ENCODE measurements at regions not wholly inside any gene's neighbourhood (a gene's known extent, or its start where the extent isn't known, plus 50 kb on each side); places are given as distances from the start of the nearest gene placed in this dataset.
A peak's percentile ranks its signal among the peaks of the same experiment; 100 is the strongest.

DNA sequence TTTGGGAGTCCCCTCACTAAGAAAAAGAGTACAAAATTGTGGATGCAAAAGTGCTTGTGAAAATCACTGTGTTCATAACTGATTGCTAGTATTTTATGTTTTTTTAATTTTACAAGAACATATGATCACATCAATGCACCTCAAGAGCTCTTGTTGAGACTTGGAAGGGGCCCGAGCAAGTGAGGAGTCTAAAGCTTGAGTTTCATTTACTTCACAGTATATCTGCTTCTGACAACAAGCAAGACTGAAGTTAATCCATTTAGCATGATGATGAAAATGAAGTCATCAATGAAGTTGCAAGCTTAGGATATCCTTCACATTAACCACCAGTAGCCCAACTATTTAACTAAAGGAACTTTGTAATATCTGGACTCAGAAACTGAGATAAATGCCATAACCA lies 182.5 kb upstream of the DIO2 start:
- no peak overlapping the region for H3K14ac ChIP-seq (ENCODE audit: low read length)
- H2AK5ac ChIP-seq (ENCODE audit: low read depth, low read length), result no peak overlapping the region

DNA sequence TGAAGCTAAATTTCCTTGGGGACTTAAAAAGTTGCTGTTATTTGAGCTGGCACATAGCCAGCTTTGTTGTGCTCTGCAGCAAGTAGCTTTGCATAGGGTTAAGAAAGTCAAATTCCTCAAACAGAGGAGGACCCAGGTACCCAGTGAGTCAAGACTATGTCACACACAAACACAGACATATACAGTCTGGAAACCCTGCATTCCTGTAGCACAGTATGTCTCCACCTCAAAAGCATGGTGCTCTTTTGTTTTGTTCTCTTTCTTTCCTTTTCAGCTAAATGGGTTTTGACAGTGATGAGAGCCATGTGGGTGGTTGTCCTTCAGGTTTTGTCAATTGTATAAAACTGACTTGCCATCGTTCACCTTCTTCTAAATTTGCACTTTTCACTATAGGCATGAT lies 179.6 kb upstream of the DIO2 start:
- Histone ChIP-seq H2BK5ac (ENCODE audit: low read length) (no peak overlapping the region), H3K36me3 (replicated peaks in 1 of 2; ENCODE audit: control insufficient read depth in 2 of 2, insufficient read depth in 2 of 2, low read length in 2 of 2) (no peaks in the 10 kb centered on the region), H3K4me1 (ENCODE audit: control insufficient read depth in 2 of 2, insufficient read depth in 1 of 2, low read depth in 1 of 2, low read length in 2 of 2) (peaks cover 5% of the 10 kb centered on the region in 2 donors), H4K91ac (ENCODE audit: low read depth, low read length, poor library complexity) (no peak overlapping the region), H2AK5ac (ENCODE audit: low read depth, low read length) (no peak overlapping the region), H2AFZ (ENCODE audit: low read length) (no peak overlapping the region), H3K9ac (ENCODE audit: low read depth, low read length, poor library complexity) (no peak overlapping the region), H3K4me2 (ENCODE audit: insufficient read depth, low read length, poor library complexity, severe bottlenecking) (no peak overlapping the region), H4K8ac (ENCODE audit: low read depth, low read length) (no peak overlapping the region), H2BK12ac (ENCODE audit: low read length) (no peak overlapping the region), H3K14ac (ENCODE audit: low read length) (no peak overlapping the region), H3K79me1 (ENCODE audit: low read depth, low read length) (no peaks in the 10 kb centered on the region), H3K27me3 (ENCODE audit: control insufficient read depth in 3 of 3, insufficient read depth in 3 of 3, low read depth in 1 of 3, low read length in 3 of 3) (no peaks in the 10 kb centered on the region), H3K4ac (ENCODE audit: low read length) (no peak overlapping the region), H3K23ac (ENCODE audit: low read depth, low read length, poor library complexity) (no peak overlapping the region), H3K4me3 (ENCODE audit: low read length in 2 of 2) (no peak overlapping the region), H2BK15ac (ENCODE audit: low read length) (no peak overlapping the region), H3K9me3 (replicated peaks in 1 of 2; ENCODE audit: control insufficient read depth in 2 of 2, insufficient read depth in 1 of 2, low read depth in 1 of 2, low read length in 2 of 2) (no peaks in the 10 kb centered on the region), H3K18ac (ENCODE audit: low read length) (no peak overlapping the region), H3K27ac (replicated peaks; ENCODE audit: low read length) (no peak overlapping the region), H2BK120ac (ENCODE audit: low read depth, low read length) (no peak overlapping the region)
- WGBS, 2 donors (ENCODE audit: extremely low coverage in 2 of 2, insufficient read length in 2 of 2, insufficient replicate concordance in 1 of 2), result no CpG with 5 or more reads among the region's 1 CpG
- peak; percentile 11 for DNase-seq (ENCODE audit: low spot score)

More for the DNA sequence above, 182.5 kb upstream of the DIO2 start:
- Histone ChIP-seq H2BK15ac (ENCODE audit: low read length) (no peak overlapping the region), H3K4me3 (ENCODE audit: low read length in 2 of 2) (no peak overlapping the region), H2BK5ac (ENCODE audit: low read length) (no peak overlapping the region), H3K9me3 (replicated peaks in 1 of 2; ENCODE audit: control insufficient read depth in 2 of 2, insufficient read depth in 1 of 2, low read depth in 1 of 2, low read length in 2 of 2) (no peaks in the 10 kb centered on the region), H3K27ac (replicated peaks; ENCODE audit: low read length) (no peak overlapping the region), H3K79me1 (ENCODE audit: low read depth, low read length) (no peaks in the 10 kb centered on the region), H3K23ac (ENCODE audit: low read depth, low read length, poor library complexity) (no peak overlapping the region), H3K4me1 (ENCODE audit: control insufficient read depth in 2 of 2, insufficient read depth in 1 of 2, low read depth in 1 of 2, low read length in 2 of 2) (peaks cover 5% of the 10 kb centered on the region in 2 donors), H3K4ac (ENCODE audit: low read length) (no peak overlapping the region), H4K8ac (ENCODE audit: low read depth, low read length) (no peak overlapping the region), H4K91ac (ENCODE audit: low read depth, low read length, poor library complexity) (no peak overlapping the region), H3K18ac (ENCODE audit: low read length) (no peak overlapping the region), H3K9ac (ENCODE audit: low read depth, low read length, poor library complexity) (no peak overlapping the region), H2BK120ac (ENCODE audit: low read depth, low read length) (no peak overlapping the region), H3K27me3 (ENCODE audit: control insufficient read depth in 3 of 3, insufficient read depth in 3 of 3, low read depth in 1 of 3, low read length in 3 of 3) (no peaks in the 10 kb centered on the region), H3K36me3 (replicated peaks in 1 of 2; ENCODE audit: control insufficient read depth in 2 of 2, insufficient read depth in 2 of 2, low read length in 2 of 2) (no peaks in the 10 kb centered on the region), H2BK12ac (ENCODE audit: low read length) (no peak overlapping the region), H3K4me2 (ENCODE audit: insufficient read depth, low read length, poor library complexity, severe bottlenecking) (no peak overlapping the region), H2AFZ (ENCODE audit: low read length) (no peak overlapping the region)
- WGBS, 2 donors (ENCODE audit: extremely low coverage in 2 of 2, insufficient read length in 2 of 2, insufficient replicate concordance in 1 of 2), result no CpG with 5 or more reads among the region's 1 CpG
- DNase-seq (ENCODE audit: low spot score), result no peak

DNA sequence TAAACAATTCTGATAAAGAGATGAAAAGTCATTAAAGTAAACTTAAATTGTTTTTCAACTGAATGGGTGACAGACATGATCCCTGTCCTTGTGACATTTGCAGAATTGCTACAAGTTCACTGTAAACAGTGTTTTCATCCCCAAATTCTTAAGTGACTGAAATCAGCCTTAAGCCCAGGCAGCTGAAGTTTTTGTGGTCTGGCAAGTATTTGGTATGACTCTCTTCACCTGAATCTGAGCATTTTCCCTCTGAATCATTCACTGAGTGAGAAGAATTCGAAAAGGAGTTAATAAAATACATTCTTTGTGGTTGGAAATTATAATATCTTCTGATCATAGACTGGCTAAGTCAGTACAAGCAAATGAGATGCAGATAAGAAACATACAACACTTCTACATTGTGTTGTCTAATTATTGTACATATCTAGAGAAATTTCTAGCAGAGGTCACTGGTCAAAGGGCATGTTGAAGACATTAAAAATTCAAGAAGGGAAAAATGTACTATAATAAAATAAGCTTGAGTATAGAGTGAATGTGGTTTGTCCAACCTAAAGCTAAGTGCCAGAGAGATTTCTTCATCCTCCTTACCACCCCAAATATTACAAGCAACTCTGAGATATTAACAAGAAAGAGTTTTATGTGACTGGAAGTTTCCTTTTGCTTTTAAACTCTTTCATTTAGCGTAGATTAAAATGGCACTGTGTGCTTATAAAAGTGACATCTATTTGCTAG lies 177.8 kb upstream of the DIO2 start:
- no peak overlapping the region for H2AFZ ChIP-seq (ENCODE audit: low read length)
- H3K27me3 ChIP-seq (ENCODE audit: control insufficient read depth in 3 of 3, insufficient read depth in 3 of 3, low read depth in 1 of 3, low read length in 3 of 3), result no peaks in the 10 kb centered on the region
- H2AK5ac ChIP-seq (ENCODE audit: low read depth, low read length), result no peak overlapping the region
- no peak overlapping the region for H3K23ac ChIP-seq (ENCODE audit: low read depth, low read length, poor library complexity)
- H2BK120ac ChIP-seq (ENCODE audit: low read depth, low read length), result no peak overlapping the region
- H2BK15ac ChIP-seq (ENCODE audit: low read length), result no peak overlapping the region
- no peak overlapping the region for H3K14ac ChIP-seq (ENCODE audit: low read length)
- WGBS, 2 donors (ENCODE audit: extremely low coverage in 2 of 2, insufficient read length in 2 of 2, insufficient replicate concordance in 1 of 2), result no CpG with 5 or more reads among the region's 2 CpGs
- peaks cover 5% of the 10 kb centered on the region in 2 donors for H3K4me1 ChIP-seq (ENCODE audit: control insufficient read depth in 2 of 2, insufficient read depth in 1 of 2, low read depth in 1 of 2, low read length in 2 of 2)
- no peak overlapping the region for H3K4me3 ChIP-seq (ENCODE audit: low read length in 2 of 2)
- H3K27ac ChIP-seq (replicated peaks; ENCODE audit: low read length), result no peak overlapping the region
- no peak overlapping the region for H4K8ac ChIP-seq (ENCODE audit: low read depth, low read length)
- no peak overlapping the region for H3K4me2 ChIP-seq (ENCODE audit: insufficient read depth, low read length, poor library complexity, severe bottlenecking)
- no peak overlapping the region for H2BK12ac ChIP-seq (ENCODE audit: low read length)
- H3K79me1 ChIP-seq (ENCODE audit: low read depth, low read length), result no peaks in the 10 kb centered on the region
- H3K9ac ChIP-seq (ENCODE audit: low read depth, low read length, poor library complexity), result no peak overlapping the region
- H3K36me3 ChIP-seq (replicated peaks in 1 of 2; ENCODE audit: control insufficient read depth in 2 of 2, insufficient read depth in 2 of 2, low read length in 2 of 2), result no peaks in the 10 kb centered on the region
- H3K9me3 ChIP-seq (replicated peaks in 1 of 2; ENCODE audit: control insufficient read depth in 2 of 2, insufficient read depth in 1 of 2, low read depth in 1 of 2, low read length in 2 of 2), result no peaks in the 10 kb centered on the region
- H2BK5ac ChIP-seq (ENCODE audit: low read length), result no peak overlapping the region
- no peak overlapping the region for H3K18ac ChIP-seq (ENCODE audit: low read length)
- H4K91ac ChIP-seq (ENCODE audit: low read depth, low read length, poor library complexity), result no peak overlapping the region
- H3K4ac ChIP-seq (ENCODE audit: low read length), result no peak overlapping the region
- no peak for DNase-seq (ENCODE audit: low spot score)

DNA sequence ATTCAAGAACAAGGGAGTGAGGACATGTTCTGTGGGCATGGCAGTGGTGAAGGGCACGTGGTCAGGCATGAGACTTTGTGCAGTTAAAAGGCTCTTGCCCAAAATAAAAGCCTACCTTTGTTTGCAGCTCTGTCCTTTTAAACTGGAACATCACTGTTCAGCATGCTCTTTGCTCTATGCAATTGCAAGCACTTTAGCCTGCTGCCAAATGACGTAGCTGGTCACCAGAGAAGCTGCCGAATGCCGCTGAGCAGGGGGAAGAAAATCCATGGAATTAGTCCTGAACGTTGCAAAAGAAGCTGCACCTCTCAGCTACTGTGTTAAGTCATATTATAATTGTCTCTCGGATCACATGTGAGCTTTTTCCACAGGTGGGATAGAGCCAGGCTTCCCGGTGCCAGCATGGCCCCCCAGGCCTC lies 176.3 kb upstream of the DIO2 start:
- no peak overlapping the region for H4K91ac ChIP-seq (ENCODE audit: low read depth, low read length, poor library complexity)
- H3K4me1 ChIP-seq (ENCODE audit: control insufficient read depth in 2 of 2, insufficient read depth in 1 of 2, low read depth in 1 of 2, low read length in 2 of 2), result peaks cover 5% of the 10 kb centered on the region in 2 donors
- no peak overlapping the region for H2AK5ac ChIP-seq (ENCODE audit: low read depth, low read length)
- H3K27ac ChIP-seq (replicated peaks; ENCODE audit: low read length), result no peak overlapping the region
- H3K79me1 ChIP-seq (ENCODE audit: low read depth, low read length), result no peaks in the 10 kb centered on the region
- no CpG with 5 or more reads among the region's 7 CpGs for WGBS, 2 donors (ENCODE audit: extremely low coverage in 2 of 2, insufficient read length in 2 of 2, insufficient replicate concordance in 1 of 2)
- H2AFZ ChIP-seq (ENCODE audit: low read length), result no peak overlapping the region
- no peak overlapping the region for H3K4me3 ChIP-seq (ENCODE audit: low read length in 2 of 2)
- no peak overlapping the region for H3K4ac ChIP-seq (ENCODE audit: low read length)
- no peak overlapping the region for H2BK5ac ChIP-seq (ENCODE audit: low read length)
- H3K9ac ChIP-seq (ENCODE audit: low read depth, low read length, poor library complexity), result no peak overlapping the region
- H3K27me3 ChIP-seq (ENCODE audit: control insufficient read depth in 3 of 3, insufficient read depth in 3 of 3, low read depth in 1 of 3, low read length in 3 of 3), result no peaks in the 10 kb centered on the region
- H4K8ac ChIP-seq (ENCODE audit: low read depth, low read length), result no peak overlapping the region
- no peak for DNase-seq (ENCODE audit: low spot score)
- no peak overlapping the region for H3K4me2 ChIP-seq (ENCODE audit: insufficient read depth, low read length, poor library complexity, severe bottlenecking)
- H2BK12ac ChIP-seq (ENCODE audit: low read length), result no peak overlapping the region
- H3K9me3 ChIP-seq (replicated peaks in 1 of 2; ENCODE audit: control insufficient read depth in 2 of 2, insufficient read depth in 1 of 2, low read depth in 1 of 2, low read length in 2 of 2), result no peaks in the 10 kb centered on the region
- no peak overlapping the region for H2BK120ac ChIP-seq (ENCODE audit: low read depth, low read length)
- H3K36me3 ChIP-seq (replicated peaks in 1 of 2; ENCODE audit: control insufficient read depth in 2 of 2, insufficient read depth in 2 of 2, low read length in 2 of 2), result no peaks in the 10 kb centered on the region
- H3K14ac ChIP-seq (ENCODE audit: low read length), result no peak overlapping the region
- H3K18ac ChIP-seq (ENCODE audit: low read length), result no peak overlapping the region
- H2BK15ac ChIP-seq (ENCODE audit: low read length), result no peak overlapping the region
- no peak overlapping the region for H3K23ac ChIP-seq (ENCODE audit: low read depth, low read length, poor library complexity)

Data from neuronal stem cell (in vitro differentiated cells).